WTC11 (cell line): ENCODE measurements at regions not wholly inside any gene's neighbourhood (a gene's known extent, or its start where the extent isn't known, plus 50 kb on each side); places are given as distances from the start of the nearest gene placed in this dataset.

Experiments
- ATAC-seq: fragments of 200-7000 bp; cut with Tn5 transposase; 2 replicates; pipeline ENCODE4 v1.10.0; 2021; ENCODE audit warnings: mild to moderate bottlenecking, moderate library complexity
- CTCF ChIA-PET: fragments of 300-600 bp; sonication (Branson Sonifier 250); formaldehyde crosslinking; loops from one replicate; lab custom pipeline; 2021; ENCODE audit warnings: antibody characterized with exemption; lab: Charles Lee
- POLR2A ChIA-PET: fragments of 350-600 bp; sonication (Branson Sonifier 250); formaldehyde crosslinking; loops from one replicate; lab custom pipeline; 2021; ENCODE audit warnings: antibody characterized with exemption; lab: Charles Lee
- DNase-seq: peaks from one replicate; pipeline ENCODE4 v3.0.0; 2021; ENCODE audit warnings: low spot score
- H3K27ac Mint-ChIP-seq: 2 replicates; pipeline ENCODE4 v1.8.0; 2021; ENCODE audit warnings: mixed read lengths
- H3K27me3 Mint-ChIP-seq: 2 replicates; pipeline ENCODE4 v1.8.0; 2021; ENCODE audit warnings: low read depth, mild to moderate bottlenecking, moderate library complexity, mixed read lengths
- H3K36me3 Mint-ChIP-seq: 2 replicates; pipeline ENCODE4 v1.8.0; 2021; ENCODE audit warnings: mixed read lengths
- H3K4me1 Mint-ChIP-seq: 2 replicates; pipeline ENCODE4 v1.8.0; 2022; ENCODE audit warnings: mixed read lengths
- H3K4me3 Mint-ChIP-seq: 2 replicates; pipeline ENCODE4 v1.8.0; 2021; ENCODE audit warnings: mild to moderate bottlenecking, moderate library complexity, mixed read lengths
- H3K9me3 Mint-ChIP-seq: 2 replicates; pipeline ENCODE4 v1.8.0; 2021; ENCODE audit warnings: mixed read lengths
- CBFB ChIP-seq: sonication (generic); formaldehyde crosslinking; IDR thresholded peaks from 2 replicates; pipeline ENCODE4 v1.8.1; 2022; ENCODE audit warnings: mild to moderate bottlenecking, low read depth, missing genetic modification reagents
- ERG ChIP-seq: fragments of 250-450 bp; sonication (Bioruptor Pico); IDR thresholded peaks from 2 replicates; pipeline ENCODE4 v1.8.0; 2021; ENCODE audit warnings: mild to moderate bottlenecking
- FOXP4 ChIP-seq: sonication (generic); formaldehyde crosslinking; IDR thresholded peaks from 2 replicates; pipeline ENCODE4 v1.8.0; 2022; ENCODE audit warnings: mild to moderate bottlenecking, missing genetic modification reagents
- GRHL2 ChIP-seq: fragments of 250-450 bp; sonication (Bioruptor Pico); IDR thresholded peaks from 2 replicates; pipeline ENCODE4 v1.8.0; 2022; ENCODE audit warnings: mild to moderate bottlenecking, moderate library complexity; ENCODE audit not compliant: insufficient replicate concordance, severe bottlenecking
- GTF2I ChIP-seq: fragments of 250-450 bp; sonication (Bioruptor Pico); conservative IDR thresholded peaks from 2 replicates; pipeline ENCODE4 v1.4.0; 2021; ENCODE audit warnings: mild to moderate bottlenecking
- IRF1 ChIP-seq: sonication (generic); formaldehyde crosslinking; IDR thresholded peaks from 2 replicates; pipeline ENCODE4 v1.8.0; 2023; ENCODE audit warnings: missing genetic modification reagents
- NFE2L1 ChIP-seq: sonication (generic); formaldehyde crosslinking; IDR thresholded peaks from 2 replicates; pipeline ENCODE4 v1.8.1; 2023; ENCODE audit warnings: missing genetic modification reagents
- NR1H2 ChIP-seq: sonication (generic); formaldehyde crosslinking; IDR thresholded peaks from 2 replicates; pipeline ENCODE4 v1.9.0; 2021; ENCODE audit warnings: mild to moderate bottlenecking, moderate library complexity, missing genetic modification reagents
- PRRX2 ChIP-seq: fragments of 250-450 bp; sonication (Bioruptor Pico); IDR thresholded peaks from 2 replicates; pipeline ENCODE4 v1.8.0; 2021; ENCODE audit warnings: mild to moderate bottlenecking
- RELA ChIP-seq: sonication (generic); formaldehyde crosslinking; IDR thresholded peaks from 2 replicates; pipeline ENCODE4 v1.8.1; 2022; ENCODE audit warnings: missing genetic modification reagents, mild to moderate bottlenecking, borderline replicate concordance
- SOX15 ChIP-seq: fragments of 250-450 bp; sonication (Bioruptor Pico); IDR thresholded peaks from 2 replicates; pipeline ENCODE4 v1.9.0; 2021; ENCODE audit warnings: mild to moderate bottlenecking
- SP1 ChIP-seq: sonication (generic); formaldehyde crosslinking; conservative IDR thresholded peaks from 2 replicates; pipeline ENCODE4 v1.8.1; 2022; ENCODE audit warnings: missing genetic modification reagents
- TEAD4 ChIP-seq: sonication (generic); formaldehyde crosslinking; IDR thresholded peaks from 2 replicates; pipeline ENCODE4 v1.8.0; 2022; ENCODE audit warnings: mild to moderate bottlenecking, missing genetic modification reagents
- ZNF138 ChIP-seq: sonication (generic); formaldehyde crosslinking; conservative IDR thresholded peaks from 2 replicates; pipeline ENCODE4 v1.8.1; 2022; ENCODE audit warnings: mild to moderate bottlenecking, moderate library complexity, missing genetic modification reagents
- ZNF671 ChIP-seq: fragments of 250-450 bp; sonication (Bioruptor Pico); IDR thresholded peaks from 2 replicates; pipeline ENCODE4 v1.8.0; 2021; ENCODE audit warnings: mild to moderate bottlenecking
- TF ChIP-seq, protein P1 (sequence below): sonication (generic); formaldehyde crosslinking; IDR thresholded peaks from 2 replicates; pipeline ENCODE4 v1.8.0; 2023; ENCODE audit warnings: mild to moderate bottlenecking, missing genetic modification reagents

GRCh38 chr7:115496006-115496405, 534.6 kb downstream of the TFEC start (continued):
- TF ChIP-seq GRHL2 (no peak), SP1 (CRISPR knock-in tag) (no peak), TEAD4 (CRISPR knock-in tag) (no peak)
- TF ChIP-seq, all 79 proteins: peak for 0

DNA sequence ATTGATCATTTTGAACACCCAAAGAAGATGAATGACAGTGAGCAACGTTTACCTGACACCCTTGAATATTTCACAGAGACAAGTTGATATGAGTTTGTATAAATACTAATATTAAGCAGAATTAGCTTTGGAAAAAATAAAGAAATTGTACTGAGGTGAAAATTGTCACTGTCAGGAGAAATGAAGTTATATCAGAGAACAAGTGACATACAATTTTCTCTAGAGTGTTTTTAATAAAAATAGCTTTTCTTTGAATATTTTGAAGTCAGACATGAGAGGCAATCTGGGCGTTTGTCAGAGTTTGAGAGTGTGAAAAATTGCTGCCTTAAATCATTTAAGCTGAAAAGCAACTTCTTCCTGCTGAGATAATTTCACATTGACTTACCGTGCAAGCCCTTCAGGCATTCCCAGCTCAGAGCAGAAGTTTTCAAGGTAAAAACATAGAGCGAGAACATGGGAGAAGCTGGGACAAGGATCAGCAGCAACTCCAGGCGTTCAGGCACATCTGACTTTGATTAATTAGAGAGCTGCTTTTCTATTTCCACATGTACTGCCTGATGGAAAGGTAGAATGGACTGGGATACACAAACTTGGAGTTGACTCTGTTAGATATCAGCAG, 535.9 kb downstream of the TFEC start:
- no peaks in the 10 kb centered on the region for H3K36me3 Mint-ChIP-seq
- H3K27me3 Mint-ChIP-seq = no peaks in the 10 kb centered on the region
- no peak overlapping the region for H3K27ac Mint-ChIP-seq
- peaks cover 23% of the 10 kb centered on the region for H3K4me1 Mint-ChIP-seq
- no peak for DNase-seq
- CTCF ChIA-PET = no interaction called here
- ATAC-seq = no peak
- no peak overlapping the region for H3K4me3 Mint-ChIP-seq
- H3K9me3 Mint-ChIP-seq = no peaks in the 10 kb centered on the region
- POLR2A ChIA-PET = no interaction called here
- no peak for TF ChIP-seq CBFB (CRISPR knock-in tag)

- POLR2A ChIA-PET = no interaction called here
- ATAC-seq = no peak
Observed at GRCh38 chr7:115493381-115493780, 537.2 kb downstream of the TFEC start.

GRCh38 chr7:115491744-115492380, 538.7 kb downstream of the TFEC start:
- ChIA-PET CTCF (no interaction called here), POLR2A (no interaction called here)
- no peak for DNase-seq
- no peaks in the 10 kb centered on the region for H3K27me3 Mint-ChIP-seq
- no peak for ATAC-seq
- H3K27ac Mint-ChIP-seq = no peak overlapping the region
- H3K9me3 Mint-ChIP-seq = no peaks in the 10 kb centered on the region
- no peaks in the 10 kb centered on the region for H3K36me3 Mint-ChIP-seq
- H3K4me1 Mint-ChIP-seq = peaks cover 10% of the 10 kb centered on the region
- no peak overlapping the region for H3K4me3 Mint-ChIP-seq
- TF ChIP-seq SOX15 (CRISPR knock-in tag) (no peak), PRRX2 (CRISPR knock-in tag) (no peak), ZNF671 (no peak), RELA (CRISPR knock-in tag) (no peak), IRF1 (no peak), NFE2L1 (no peak), GTF2I (CRISPR knock-in tag) (no peak), ZNF138 (no peak), FOXP4 (CRISPR knock-in tag) (no peak), NR1H2 (no peak)
- TF ChIP-seq, protein P1, sequence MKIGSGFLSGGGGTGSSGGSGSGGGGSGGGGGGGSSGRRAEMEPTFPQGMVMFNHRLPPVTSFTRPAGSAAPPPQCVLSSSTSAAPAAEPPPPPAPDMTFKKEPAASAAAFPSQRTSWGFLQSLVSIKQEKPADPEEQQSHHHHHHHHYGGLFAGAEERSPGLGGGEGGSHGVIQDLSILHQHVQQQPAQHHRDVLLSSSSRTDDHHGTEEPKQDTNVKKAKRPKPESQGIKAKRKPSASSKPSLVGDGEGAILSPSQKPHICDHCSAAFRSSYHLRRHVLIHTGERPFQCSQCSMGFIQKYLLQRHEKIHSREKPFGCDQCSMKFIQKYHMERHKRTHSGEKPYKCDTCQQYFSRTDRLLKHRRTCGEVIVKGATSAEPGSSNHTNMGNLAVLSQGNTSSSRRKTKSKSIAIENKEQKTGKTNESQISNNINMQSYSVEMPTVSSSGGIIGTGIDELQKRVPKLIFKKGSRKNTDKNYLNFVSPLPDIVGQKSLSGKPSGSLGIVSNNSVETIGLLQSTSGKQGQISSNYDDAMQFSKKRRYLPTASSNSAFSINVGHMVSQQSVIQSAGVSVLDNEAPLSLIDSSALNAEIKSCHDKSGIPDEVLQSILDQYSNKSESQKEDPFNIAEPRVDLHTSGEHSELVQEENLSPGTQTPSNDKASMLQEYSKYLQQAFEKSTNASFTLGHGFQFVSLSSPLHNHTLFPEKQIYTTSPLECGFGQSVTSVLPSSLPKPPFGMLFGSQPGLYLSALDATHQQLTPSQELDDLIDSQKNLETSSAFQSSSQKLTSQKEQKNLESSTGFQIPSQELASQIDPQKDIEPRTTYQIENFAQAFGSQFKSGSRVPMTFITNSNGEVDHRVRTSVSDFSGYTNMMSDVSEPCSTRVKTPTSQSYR (CRISPR knock-in tag) = no peak

More at GRCh38 chr7:115493381-115493780, 537.2 kb downstream of the TFEC start:
- Mint-ChIP-seq H3K36me3 (no peaks in the 10 kb centered on the region), H3K9me3 (no peaks in the 10 kb centered on the region), H3K4me1 (peaks cover 20% of the 10 kb centered on the region), H3K27me3 (no peaks in the 10 kb centered on the region), H3K4me3 (no peak overlapping the region), H3K27ac (no peak overlapping the region)
- no peak for DNase-seq
- TF ChIP-seq FOXP4 (CRISPR knock-in tag) = no peak
- TF ChIP-seq ERG = no peak
- CTCF ChIA-PET = no interaction called here
